Endothelial cell of umbilical vein (primary cell): ENCODE measurements at regions not wholly inside any gene's neighbourhood (a gene's known extent, or its start where the extent isn't known, plus 50 kb on each side); places are given as distances from the start of the nearest gene placed in this dataset.

ENCODE experiments used
- BruUV-seq: library from RNA; stranded (reverse); fragments of 400-500 nt; replicated peaks from 2 replicates; lab custom pipeline; 2021; lab: Mats Ljungman, UMichigan
- CTCF ChIA-PET: fragments of 300-600, 350-600 bp; sonication (Branson Sonifier 250); formaldehyde crosslinking; loops from one replicate; lab custom pipeline; 2021; ENCODE audit warnings: antibody characterized with exemption, inconsistent platforms; lab: Charles Lee
- POLR2A ChIA-PET: fragments of 300-600, 350-600 bp; sonication (Branson Sonifier 250); formaldehyde crosslinking; loops from one replicate; lab custom pipeline; 2021; ENCODE audit warnings: antibody characterized with exemption, inconsistent platforms; lab: Charles Lee
- DNase-seq: peaks from one replicate; pipeline ENCODE4 v3.0.0-alpha.2; 2011; ENCODE audit warnings: low read depth, low spot score
- FAIRE-seq: peaks from 2 replicates; lab custom pipeline; 2011; peaks lifted over from hg19 to GRCh38; lab: Jason Lieb, UNC
- H2AFZ ChIP-seq: 2 replicates; pipeline ENCODE4 v1.6.0; 2012; ENCODE audit warnings: low read depth, low read length, control low read depth, inconsistent platforms
- H3K27ac ChIP-seq: 2 replicates; pipeline ENCODE4 v1.5.1; 2011; ENCODE audit warnings: low read depth, mild to moderate bottlenecking, control low read depth, low read length, moderate library complexity; ENCODE audit not compliant: insufficient read depth
- H3K27me3 ChIP-seq, 2 experiments: 2 replicates each; pipeline versions ENCODE4 v1.6.0 to v1.6.1; 2011; ENCODE audit warnings: low read length in 2 of 2, mixed read lengths in 1 of 2; ENCODE audit not compliant: control insufficient read depth in 2 of 2, insufficient read depth in 2 of 2
- H3K36me3 ChIP-seq, 2 experiments: 2 replicates in 1 of 2; 3 replicates in 1 of 2; pipeline ENCODE4 v1.5.1; 2011; ENCODE audit warnings: low read length in 2 of 2, mild to moderate bottlenecking in 1 of 2, moderate library complexity in 1 of 2; ENCODE audit not compliant: control insufficient read depth in 2 of 2, insufficient read depth in 2 of 2; ENCODE audit errors: extremely low read depth in 1 of 2
- H3K4me1 ChIP-seq: 3 replicates; pipeline ENCODE4 v1.5.1; 2011; ENCODE audit warnings: mild to moderate bottlenecking, low read length; ENCODE audit not compliant: control insufficient read depth, insufficient read depth; ENCODE audit errors: extremely low read depth
- H3K4me2 ChIP-seq: 2 replicates; pipeline ENCODE4 v1.6.1; 2011; ENCODE audit warnings: low read length, control low read depth, mixed read lengths; ENCODE audit not compliant: insufficient read depth
- H3K4me3 ChIP-seq, 3 experiments: fragments of 200-600 bp in 1 of 3; sonication (generic), shearing (Covaris generic) in 1 of 3; replicated peaks in 1 of 3; 2 replicates each; pipeline ENCODE4 v1.5.1; 2011 to 2016; ENCODE audit warnings: control low read depth in 3 of 3, low read length in 3 of 3, mild to moderate bottlenecking in 2 of 3, inconsistent platforms in 1 of 3, low read depth in 1 of 3, moderate library complexity in 1 of 3; ENCODE audit not compliant: insufficient read depth in 1 of 3
- H3K79me2 ChIP-seq: 2 replicates; pipeline ENCODE4 v1.6.0; 2012; ENCODE audit warnings: low read length, inconsistent platforms; ENCODE audit not compliant: control insufficient read depth, insufficient read depth
- H3K9ac ChIP-seq: replicated peaks from 2 replicates; pipeline ENCODE3; 2011; ENCODE audit warnings: low read length, control low read depth; ENCODE audit not compliant: insufficient read depth; ENCODE audit errors: extremely low read depth
- H3K9me1 ChIP-seq: replicated peaks from 3 replicates; pipeline ENCODE4 v1.6.0; 2011; ENCODE audit warnings: mild to moderate bottlenecking, low read length; ENCODE audit not compliant: control insufficient read depth, insufficient read depth; ENCODE audit errors: extremely low read depth
- H3K9me3 ChIP-seq: replicated peaks from 2 replicates; pipeline ENCODE4 v1.5.1; 2012; ENCODE audit warnings: low read length, inconsistent platforms; ENCODE audit not compliant: control insufficient read depth, insufficient read depth
- H4K20me1 ChIP-seq: replicated peaks from 2 replicates; pipeline ENCODE3; 2011; ENCODE audit warnings: mild to moderate bottlenecking, low read length; ENCODE audit not compliant: control insufficient read depth, insufficient read depth; ENCODE audit errors: extremely low read depth
- EZH2 ChIP-seq: IDR thresholded peaks from 2 replicates; pipeline ENCODE4 v1.6.1; 2012; ENCODE audit warnings: borderline replicate concordance, low read depth, mild to moderate bottlenecking, moderate library complexity, low read length, inconsistent platforms; ENCODE audit not compliant: severe bottlenecking
- FOS ChIP-seq: IDR thresholded peaks from 2 replicates; pipeline ENCODE4 v1.6.1; 2011; ENCODE audit warnings: mild to moderate bottlenecking, low read length, moderate library complexity, borderline replicate concordance; ENCODE audit not compliant: insufficient read depth
- GATA2 ChIP-seq: IDR thresholded peaks from 2 replicates; pipeline ENCODE4 v1.7.0; 2011; ENCODE audit warnings: low read depth, mild to moderate bottlenecking, moderate library complexity, mixed read lengths, low read length; ENCODE audit not compliant: insufficient read length, insufficient read depth
- JUN ChIP-seq: IDR thresholded peaks from 2 replicates; pipeline ENCODE4 v1.6.1; 2011; ENCODE audit warnings: borderline replicate concordance, low read depth; ENCODE audit not compliant: insufficient read length, insufficient read depth
- MYC ChIP-seq: IDR thresholded peaks from one replicate; pipeline ENCODE4 v1.6.1; 2011; ENCODE audit warnings: mild to moderate bottlenecking, low read depth, low read length
- POLR2A ChIP-seq: IDR thresholded peaks from 2 replicates; pipeline ENCODE4 v1.6.1; 2012; ENCODE audit warnings: low read depth, mild to moderate bottlenecking, control low read depth, low read length
- POLR2AphosphoS5 ChIP-seq: IDR thresholded peaks from 2 replicates; pipeline ENCODE4 v1.6.1; 2012; ENCODE audit warnings: low read depth, mild to moderate bottlenecking, control low read depth, low read length, moderate library complexity; ENCODE audit not compliant: insufficient read depth
- dilution Hi-C: fragments of 300-500 bp; cut with MboI; formaldehyde crosslinking; loops from one replicate; pipeline ENCODE4 v1.15.0; 2019; ENCODE audit warnings: low sequenced_read_pairs; ENCODE audit not compliant: extremely low pct_ligation_motif_present
- intact Hi-C: fragments of 100-400 bp; cut with micrococcal nuclease; formaldehyde crosslinking; loops from one replicate; pipeline ENCODE4 v1.10.0; 2022
- TF ChIP-seq, protein P1 (sequence below), 2 donors: IDR thresholded peaks; 1 replicate in 1 of 2; 2 replicates in 1 of 2; pipeline ENCODE4 v1.5.1; 2011; ENCODE audit warnings: low read length in 2 of 2, mild to moderate bottlenecking in 2 of 2, moderate library complexity in 2 of 2, control low read depth in 1 of 2, inconsistent platforms in 1 of 2, low read depth in 1 of 2; ENCODE audit not compliant: insufficient read depth in 1 of 2; ENCODE audit errors: extremely low read depth in 1 of 2
- TF ChIP-seq, protein P2 (sequence below): IDR thresholded peaks from 2 replicates; pipeline ENCODE4 v1.6.1; 2011; ENCODE audit not compliant: insufficient read depth, insufficient read length

DNA sequence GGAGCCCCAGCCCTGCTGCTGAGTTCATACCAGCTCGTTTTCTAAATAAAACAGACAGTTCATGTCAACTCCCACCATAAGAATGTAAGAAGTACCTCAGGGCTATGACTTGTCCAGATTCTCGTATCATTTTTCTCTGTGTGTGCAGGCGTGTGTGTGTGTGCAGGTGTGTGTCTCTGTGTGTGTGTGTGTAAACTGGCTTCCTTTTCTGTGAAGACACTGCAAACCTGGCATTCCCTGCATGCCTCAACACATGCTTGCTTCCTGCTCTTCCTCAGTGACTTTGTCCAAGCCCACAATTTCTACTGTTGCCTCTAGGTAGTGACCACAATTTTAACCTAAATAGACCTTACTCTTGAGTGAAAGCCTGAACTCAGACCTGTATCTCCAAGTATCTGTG lies 879.0 kb downstream of the SLC4A3 start:
- FAIRE-seq (no peak), DNase-seq (no peak)
- no TSS peak for BruUV-seq
- Histone ChIP-seq H3K36me3 (no peaks in the 10 kb centered on the region), H3K4me1 (no peaks in the 10 kb centered on the region), H3K9me1 (no peaks in the 10 kb centered on the region), H3K79me2 (no peaks in the 10 kb centered on the region), H3K4me2 (no peak overlapping the region), H3K9me3 (no peaks in the 10 kb centered on the region), H3K27ac (no peak overlapping the region), H3K9ac (no peak overlapping the region), H3K4me3 (no peak overlapping the region), H2AFZ (no peak overlapping the region), H4K20me1 (no peaks in the 10 kb centered on the region), H3K27me3 (no peaks in the 10 kb centered on the region)
- no peak for TF ChIP-seq FOS
- TF ChIP-seq, protein P1, sequence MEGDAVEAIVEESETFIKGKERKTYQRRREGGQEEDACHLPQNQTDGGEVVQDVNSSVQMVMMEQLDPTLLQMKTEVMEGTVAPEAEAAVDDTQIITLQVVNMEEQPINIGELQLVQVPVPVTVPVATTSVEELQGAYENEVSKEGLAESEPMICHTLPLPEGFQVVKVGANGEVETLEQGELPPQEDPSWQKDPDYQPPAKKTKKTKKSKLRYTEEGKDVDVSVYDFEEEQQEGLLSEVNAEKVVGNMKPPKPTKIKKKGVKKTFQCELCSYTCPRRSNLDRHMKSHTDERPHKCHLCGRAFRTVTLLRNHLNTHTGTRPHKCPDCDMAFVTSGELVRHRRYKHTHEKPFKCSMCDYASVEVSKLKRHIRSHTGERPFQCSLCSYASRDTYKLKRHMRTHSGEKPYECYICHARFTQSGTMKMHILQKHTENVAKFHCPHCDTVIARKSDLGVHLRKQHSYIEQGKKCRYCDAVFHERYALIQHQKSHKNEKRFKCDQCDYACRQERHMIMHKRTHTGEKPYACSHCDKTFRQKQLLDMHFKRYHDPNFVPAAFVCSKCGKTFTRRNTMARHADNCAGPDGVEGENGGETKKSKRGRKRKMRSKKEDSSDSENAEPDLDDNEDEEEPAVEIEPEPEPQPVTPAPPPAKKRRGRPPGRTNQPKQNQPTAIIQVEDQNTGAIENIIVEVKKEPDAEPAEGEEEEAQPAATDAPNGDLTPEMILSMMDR (IDR thresholded peaks at IDR 0.05; ENCODE audit: extremely low read depth in 1 of 2, insufficient read depth in 1 of 2, low read depth in 1 of 2, low read length in 2 of 2), result no peak
- TF ChIP-seq JUN, result no peak
- no peak for TF ChIP-seq MYC
- no peak for TF ChIP-seq POLR2AphosphoS5
- no peak for TF ChIP-seq GATA2
- no peak for TF ChIP-seq EZH2
- TF ChIP-seq, protein P2, sequence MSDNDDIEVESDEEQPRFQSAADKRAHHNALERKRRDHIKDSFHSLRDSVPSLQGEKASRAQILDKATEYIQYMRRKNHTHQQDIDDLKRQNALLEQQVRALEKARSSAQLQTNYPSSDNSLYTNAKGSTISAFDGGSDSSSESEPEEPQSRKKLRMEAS, result no peak
- TF ChIP-seq POLR2A, result no peak
- intact Hi-C loops, result no loop called here
- CTCF ChIA-PET, result no interaction called here
- POLR2A ChIA-PET, result no interaction called here
- dilution Hi-C loops, result no loop called here
